Esophagus muscularis mucosa (tissue), 3 donors: ENCODE measurements at regions not wholly inside any gene's neighbourhood (a gene's known extent, or its start where the extent isn't known, plus 50 kb on each side); places are given as distances from the start of the nearest gene placed in this dataset.

Experiments used
- POLR2A ChIP-seq: fragments of 450-650 bp; IDR thresholded peaks from one replicate; pipeline ENCODE4 v1.6.1; 2017; ENCODE audit warnings: antibody characterized with exemption, moderate library complexity, mild to moderate bottlenecking, low read depth
- TF ChIP-seq, protein P1 (sequence below), 3 experiments: fragments of 200-600 bp in 2 of 3; fragments of 450-650 bp in 1 of 3; sonication (generic) in 2 of 3; IDR thresholded peaks; one replicate each; pipeline ENCODE4 v1.5.1; 2017 to 2019; ENCODE audit warnings: antibody characterized with exemption in 3 of 3, mild to moderate bottlenecking in 2 of 3, moderate library complexity in 1 of 3

DNA sequence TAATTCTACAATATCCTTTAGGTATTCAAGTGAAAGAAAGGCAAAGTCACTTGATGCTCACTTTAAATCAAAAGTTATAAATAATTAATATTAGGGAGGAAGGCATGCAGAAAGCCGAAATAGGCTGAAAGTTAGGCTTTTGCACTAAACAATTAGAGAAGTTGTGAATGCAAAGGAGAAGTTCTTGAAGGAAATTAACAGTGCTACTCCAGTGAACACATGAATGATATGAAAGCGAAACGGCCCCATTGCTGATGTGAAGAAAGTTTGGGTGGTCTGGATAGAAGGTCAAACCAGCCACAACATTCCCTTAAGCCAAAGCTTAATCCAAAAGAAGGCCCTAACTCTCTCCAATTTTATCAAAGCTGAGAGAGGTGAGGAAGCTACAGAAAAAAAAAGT lies 103.1 kb upstream of the CXCR4 start:
- TF ChIP-seq, protein P1, sequence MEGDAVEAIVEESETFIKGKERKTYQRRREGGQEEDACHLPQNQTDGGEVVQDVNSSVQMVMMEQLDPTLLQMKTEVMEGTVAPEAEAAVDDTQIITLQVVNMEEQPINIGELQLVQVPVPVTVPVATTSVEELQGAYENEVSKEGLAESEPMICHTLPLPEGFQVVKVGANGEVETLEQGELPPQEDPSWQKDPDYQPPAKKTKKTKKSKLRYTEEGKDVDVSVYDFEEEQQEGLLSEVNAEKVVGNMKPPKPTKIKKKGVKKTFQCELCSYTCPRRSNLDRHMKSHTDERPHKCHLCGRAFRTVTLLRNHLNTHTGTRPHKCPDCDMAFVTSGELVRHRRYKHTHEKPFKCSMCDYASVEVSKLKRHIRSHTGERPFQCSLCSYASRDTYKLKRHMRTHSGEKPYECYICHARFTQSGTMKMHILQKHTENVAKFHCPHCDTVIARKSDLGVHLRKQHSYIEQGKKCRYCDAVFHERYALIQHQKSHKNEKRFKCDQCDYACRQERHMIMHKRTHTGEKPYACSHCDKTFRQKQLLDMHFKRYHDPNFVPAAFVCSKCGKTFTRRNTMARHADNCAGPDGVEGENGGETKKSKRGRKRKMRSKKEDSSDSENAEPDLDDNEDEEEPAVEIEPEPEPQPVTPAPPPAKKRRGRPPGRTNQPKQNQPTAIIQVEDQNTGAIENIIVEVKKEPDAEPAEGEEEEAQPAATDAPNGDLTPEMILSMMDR (IDR thresholded peaks at IDR 0.05), result no peak
- TF ChIP-seq POLR2A, result no peak
